ENCODE measurements at regions not wholly inside any gene's neighbourhood (a gene's known extent, or its start where the extent isn't known, plus 50 kb on each side); places are given as distances from the start of the nearest gene placed in this dataset.

DNA sequence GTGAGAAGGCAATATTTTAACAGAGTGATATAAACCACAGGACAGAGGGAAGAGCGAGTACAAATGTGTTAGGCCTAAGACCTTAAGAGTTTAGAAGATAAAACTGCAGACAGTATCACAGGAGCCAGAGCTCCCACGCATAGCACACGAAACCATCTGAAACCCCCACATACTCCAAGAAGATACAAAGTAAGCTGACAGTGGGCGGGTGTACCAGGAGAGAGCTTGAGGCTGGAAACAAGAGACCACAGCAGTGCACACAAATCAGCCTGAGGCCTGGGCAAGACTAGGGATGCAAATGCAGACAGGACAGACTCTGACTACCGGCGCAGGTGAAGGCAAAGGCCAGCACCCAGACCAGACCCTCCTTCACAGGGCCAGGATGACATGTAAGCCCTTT is 54.1 kb upstream of the ARHGAP24 start:
- H3K4me3 ChIP-seq (ENCODE audit: low read depth, low read length): no peak overlapping the region
- peak; percentile 16 for DNase-seq (ENCODE audit: low read depth)
- TF ChIP-seq, protein P1, sequence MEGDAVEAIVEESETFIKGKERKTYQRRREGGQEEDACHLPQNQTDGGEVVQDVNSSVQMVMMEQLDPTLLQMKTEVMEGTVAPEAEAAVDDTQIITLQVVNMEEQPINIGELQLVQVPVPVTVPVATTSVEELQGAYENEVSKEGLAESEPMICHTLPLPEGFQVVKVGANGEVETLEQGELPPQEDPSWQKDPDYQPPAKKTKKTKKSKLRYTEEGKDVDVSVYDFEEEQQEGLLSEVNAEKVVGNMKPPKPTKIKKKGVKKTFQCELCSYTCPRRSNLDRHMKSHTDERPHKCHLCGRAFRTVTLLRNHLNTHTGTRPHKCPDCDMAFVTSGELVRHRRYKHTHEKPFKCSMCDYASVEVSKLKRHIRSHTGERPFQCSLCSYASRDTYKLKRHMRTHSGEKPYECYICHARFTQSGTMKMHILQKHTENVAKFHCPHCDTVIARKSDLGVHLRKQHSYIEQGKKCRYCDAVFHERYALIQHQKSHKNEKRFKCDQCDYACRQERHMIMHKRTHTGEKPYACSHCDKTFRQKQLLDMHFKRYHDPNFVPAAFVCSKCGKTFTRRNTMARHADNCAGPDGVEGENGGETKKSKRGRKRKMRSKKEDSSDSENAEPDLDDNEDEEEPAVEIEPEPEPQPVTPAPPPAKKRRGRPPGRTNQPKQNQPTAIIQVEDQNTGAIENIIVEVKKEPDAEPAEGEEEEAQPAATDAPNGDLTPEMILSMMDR (IDR thresholded peaks at IDR 0.05; ENCODE audit: insufficient read depth, low read depth, low read length): no peak

DNA sequence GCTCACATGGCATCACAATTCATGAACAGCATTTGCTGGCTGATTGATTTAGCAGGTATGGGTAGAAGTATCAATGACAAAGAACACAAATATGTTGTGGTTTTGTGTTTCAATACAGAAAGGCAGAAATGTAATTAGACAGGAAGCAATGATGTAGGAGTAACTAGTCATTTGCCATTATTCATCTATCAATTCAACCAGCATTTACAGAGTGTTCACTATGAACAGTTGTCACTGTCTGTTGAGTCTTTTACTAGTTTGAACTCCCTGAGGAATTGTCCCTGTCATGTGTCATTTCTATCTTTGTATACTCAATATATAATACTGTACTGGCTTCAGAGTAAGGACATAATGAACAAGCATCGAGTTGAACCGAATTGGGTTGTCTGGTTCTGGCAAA is 51.5 kb upstream of the ARHGAP24 start:
- H3K4me3 ChIP-seq (ENCODE audit: low read depth, low read length): no peak overlapping the region
- no peak for DNase-seq (ENCODE audit: low read depth)

More for the DNA sequence above, 51.5 kb upstream of the ARHGAP24 start:
- TF ChIP-seq, protein P1 (IDR thresholded peaks at IDR 0.05; ENCODE audit: insufficient read depth, low read depth, low read length): no peak

Measured in fibroblast of villous mesenchyme (primary cell).